HEK293T (cell line): ENCODE measurements at regions not wholly inside any gene's neighbourhood (a gene's known extent, or its start where the extent isn't known, plus 50 kb on each side); places are given as distances from the start of the nearest gene placed in this dataset.
"Not testable (repeated sequence)": the region's sequence is repeated elsewhere in the genome, so short reads cannot be mapped to it uniquely, and the experiment has no call there.

Source experiments
- CTCF ChIA-PET: fragments of 350-600 bp; formaldehyde crosslinking; extraction: SDS; loops from one replicate; lab custom pipeline; 2021; ENCODE audit warnings: antibody characterized with exemption, inconsistent platforms; lab: Yijun Ruan, JAX
- POLR2A ChIA-PET: fragments of 350-600 bp; formaldehyde crosslinking; extraction: SDS; loops from one replicate; lab custom pipeline; 2020; ENCODE audit warnings: antibody characterized with exemption, inconsistent platforms; lab: Yijun Ruan, JAX
- DNase-seq: peaks from one replicate; pipeline ENCODE4 v3.0.0; 2012; ENCODE audit warnings: mixed read lengths; ENCODE audit errors: extremely low spot score
- ARNT ChIP-seq: fragments of 450-650 bp; IDR thresholded peaks from 2 replicates; pipeline ENCODE4 v1.6.1; 2017; ENCODE audit warnings: mild to moderate bottlenecking
- BHLHE40 ChIP-seq: fragments of 450-650 bp; IDR thresholded peaks from 2 replicates; pipeline ENCODE4 v1.6.1; 2016; ENCODE audit warnings: mild to moderate bottlenecking, moderate library complexity, borderline replicate concordance
- ELF4 ChIP-seq: fragments of 450-650 bp; IDR thresholded peaks from 2 replicates; pipeline ENCODE4 v1.6.1; 2017; ENCODE audit warnings: antibody characterized with exemption
- FOXA1 ChIP-seq: fragments of 450-650 bp; IDR thresholded peaks from 2 replicates; pipeline ENCODE4 v1.6.1; 2016; ENCODE audit warnings: mild to moderate bottlenecking
- FOXK2 ChIP-seq: fragments of 450-650 bp; IDR thresholded peaks from 2 replicates; pipeline ENCODE4 v1.6.1; 2016; ENCODE audit warnings: mild to moderate bottlenecking
- FOXM1 ChIP-seq: fragments of 450-650 bp; IDR thresholded peaks from 2 replicates; pipeline ENCODE4 v1.6.1; 2017; ENCODE audit warnings: mild to moderate bottlenecking, borderline replicate concordance
- L3MBTL2 ChIP-seq: fragments of 450-650 bp; conservative IDR thresholded peaks from 2 replicates; pipeline ENCODE4 v1.6.1; 2016; ENCODE audit warnings: mild to moderate bottlenecking
- LEF1 ChIP-seq: fragments of 450-650 bp; IDR thresholded peaks from 2 replicates; pipeline ENCODE4 v1.6.1; 2017; ENCODE audit warnings: mild to moderate bottlenecking, borderline replicate concordance
- SP1 ChIP-seq: fragments of 450-650 bp; IDR thresholded peaks from 2 replicates; pipeline ENCODE4 v1.6.1; 2017
- SUZ12 ChIP-seq: fragments of 450-650 bp; IDR thresholded peaks from 2 replicates; pipeline ENCODE4 v1.6.1; 2016; ENCODE audit warnings: mild to moderate bottlenecking
- TARDBP ChIP-seq: fragments of 450-650 bp; IDR thresholded peaks from 2 replicates; pipeline ENCODE4 v1.6.1; 2016
- ZNF384 ChIP-seq: fragments of 450-650 bp; IDR thresholded peaks from 2 replicates; pipeline ENCODE4 v1.6.1; 2016

GRCh38 chr7:87287738-87288341, 57.6 kb upstream of the CROT start:
- DNase-seq, result no peak
- CTCF ChIA-PET, result interaction anchor here (0.6 kb wide), 1 partner anchor 1190 kb away, joined by 3 read pairs; no protein-coding TSS in a partner anchor
- POLR2A ChIA-PET, result no interaction called here

GRCh38 chr7:87288742-87289141, 56.7 kb upstream of the CROT start:
- CTCF ChIA-PET, DNase-seq, POLR2A ChIA-PET: not testable (repeated sequence)

More at GRCh38 chr7:87287738-87288341, 57.6 kb upstream of the CROT start:
- no peak for TF ChIP-seq SP1
- no peak for TF ChIP-seq FOXM1
- no peak for TF ChIP-seq TARDBP
- no peak for TF ChIP-seq FOXK2
- no peak for TF ChIP-seq LEF1
- TF ChIP-seq FOXA1, result no peak
- TF ChIP-seq ELF4, result no peak
- no peak for TF ChIP-seq SUZ12
- TF ChIP-seq BHLHE40, result no peak
- TF ChIP-seq L3MBTL2, result no peak
- no peak for TF ChIP-seq ZNF384
- TF ChIP-seq ARNT, result no peak

DNA sequence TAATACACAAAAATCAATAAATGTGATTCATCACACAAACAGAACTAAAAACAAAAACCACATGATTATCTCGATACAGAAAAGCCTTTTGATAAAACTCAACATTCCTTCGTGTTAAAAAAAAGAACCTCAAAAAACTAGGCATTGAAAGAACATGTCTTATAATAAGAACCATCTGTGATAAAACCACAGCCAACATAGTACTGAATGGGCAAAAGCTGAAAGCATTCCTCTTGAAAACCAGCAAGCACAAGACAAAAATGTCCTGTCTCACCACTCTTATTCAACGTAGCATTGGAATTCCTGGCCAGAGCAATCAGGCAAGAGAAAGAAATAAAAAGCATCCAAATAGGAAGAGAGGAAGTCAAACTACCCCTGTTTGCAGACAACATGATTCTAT, 49.9 kb upstream of the CROT start:
- DNase-seq, POLR2A ChIA-PET, CTCF ChIA-PET: not testable (repeated sequence)
